ENCODE measurements at regions not wholly inside any gene's neighbourhood (a gene's known extent, or its start where the extent isn't known, plus 50 kb on each side); places are given as distances from the start of the nearest gene placed in this dataset.

GRCh38 chr11:92794783-92795182, 174.7 kb upstream of the MTNR1B start:
- DNase-seq: no peak

DNA sequence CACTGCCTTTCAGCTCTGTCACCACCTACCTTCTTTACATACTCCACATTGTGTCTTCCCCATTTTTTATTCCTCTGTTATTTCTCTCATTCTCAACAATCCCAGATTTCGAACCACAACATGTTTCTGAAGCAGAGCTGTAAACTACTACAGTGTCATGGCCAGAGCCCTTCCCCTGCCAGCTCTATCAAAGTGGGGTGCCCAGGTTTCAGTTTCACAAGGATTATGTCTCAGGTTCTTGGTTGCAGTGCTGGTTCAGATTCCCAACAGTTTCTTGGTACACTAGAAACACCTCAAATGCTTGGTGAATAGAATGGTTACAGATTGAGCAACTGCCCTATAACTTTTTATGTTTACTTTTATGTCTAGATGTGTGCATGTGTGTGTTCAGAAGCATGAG, 172.7 kb upstream of the MTNR1B start:
- no peaks in the 10 kb centered on the region for H3K9me3 ChIP-seq
- H3K4me1 ChIP-seq: no peaks in the 10 kb centered on the region
- H3K27me3 ChIP-seq: no peaks in the 10 kb centered on the region
- no peak overlapping the region for H3K4me3 ChIP-seq (ENCODE audit: low read depth, low read length)
- no peak for DNase-seq
- TF ChIP-seq CTCF (IDR thresholded peaks at IDR 0.05; ENCODE audit: low read depth, low read length): no peak
- H3K36me3 ChIP-seq: no peaks in the 10 kb centered on the region

More at GRCh38 chr11:92794783-92795182, 174.7 kb upstream of the MTNR1B start:
- Histone ChIP-seq H3K36me3 (no peaks in the 10 kb centered on the region), H3K27me3 (no peaks in the 10 kb centered on the region), H3K9me3 (no peaks in the 10 kb centered on the region), H3K4me1 (no peaks in the 10 kb centered on the region), H3K4me3 (ENCODE audit: low read depth, low read length) (no peak overlapping the region)
- no peak for TF ChIP-seq CTCF (IDR thresholded peaks at IDR 0.05; ENCODE audit: low read depth, low read length)

DNA sequence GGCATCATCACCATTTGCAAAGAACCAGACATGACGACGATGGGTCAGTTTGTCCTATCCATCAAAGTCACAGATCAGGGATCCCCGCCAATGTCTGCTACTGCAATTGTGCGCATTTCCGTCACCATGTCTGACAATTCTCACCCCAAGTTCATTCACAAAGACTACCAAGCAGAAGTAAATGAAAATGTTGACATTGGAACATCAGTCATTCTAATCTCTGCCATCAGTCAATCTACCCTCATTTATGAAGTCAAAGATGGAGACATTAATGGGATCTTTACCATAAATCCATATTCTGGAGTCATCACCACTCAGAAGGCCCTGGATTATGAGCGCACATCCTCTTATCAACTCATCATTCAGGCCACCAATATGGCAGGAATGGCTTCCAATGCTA, 171.6 kb upstream of the MTNR1B start:
- no peak for DNase-seq
- no peaks in the 10 kb centered on the region for H3K27me3 ChIP-seq
- H3K4me3 ChIP-seq (ENCODE audit: low read depth, low read length): no peak overlapping the region
- H3K36me3 ChIP-seq: no peaks in the 10 kb centered on the region
- no peaks in the 10 kb centered on the region for H3K9me3 ChIP-seq
- TF ChIP-seq CTCF (IDR thresholded peaks at IDR 0.05; ENCODE audit: low read depth, low read length): no peak
- H3K4me1 ChIP-seq: no peaks in the 10 kb centered on the region

DNA sequence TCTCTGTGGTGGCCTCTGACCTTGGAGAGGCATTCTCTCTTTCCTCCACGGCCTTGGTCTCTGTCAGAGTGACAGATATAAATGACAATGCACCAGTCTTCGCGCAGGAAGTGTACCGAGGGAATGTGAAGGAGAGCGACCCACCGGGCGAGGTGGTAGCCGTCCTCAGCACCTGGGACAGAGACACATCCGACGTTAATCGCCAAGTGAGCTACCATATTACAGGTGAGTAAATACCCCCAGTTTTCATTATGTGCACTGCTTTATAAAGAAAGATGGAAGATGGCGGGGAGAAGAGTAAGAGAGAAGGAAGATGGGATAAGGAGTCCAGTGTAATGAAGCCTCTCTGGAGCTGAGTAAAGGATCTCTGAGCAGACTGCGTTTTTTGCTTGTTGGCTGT, 167.8 kb upstream of the MTNR1B start:
- Histone ChIP-seq H3K27me3 (no peaks in the 10 kb centered on the region), H3K4me1 (peaks cover 4% of the 10 kb centered on the region; the same call in 1 of the 2 replicates), H3K9me3 (no peaks in the 10 kb centered on the region), H3K36me3 (no peaks in the 10 kb centered on the region), H3K4me3 (ENCODE audit: low read depth, low read length) (no peak overlapping the region)
- DNase-seq: no peak
- TF ChIP-seq CTCF (IDR thresholded peaks at IDR 0.05; ENCODE audit: low read depth, low read length): no peak

DNA sequence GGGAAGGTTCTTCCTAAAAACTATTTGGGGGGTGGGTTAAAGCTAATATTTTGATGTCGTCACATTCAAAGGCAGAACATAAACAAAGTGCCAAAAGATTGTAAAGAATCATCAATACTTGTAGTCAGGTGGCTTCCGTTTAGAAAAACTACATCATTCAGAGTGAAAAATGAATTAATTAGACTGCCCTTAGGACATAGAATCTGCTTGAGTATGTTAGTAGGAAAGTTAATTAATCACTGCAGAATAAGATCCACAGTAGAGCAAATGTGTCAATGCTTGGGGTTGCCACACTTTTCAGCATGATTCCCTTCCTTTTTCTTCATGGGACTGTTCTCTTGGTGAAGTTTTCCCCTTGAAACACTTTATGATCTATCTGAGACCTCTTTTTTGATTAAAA, 166.8 kb upstream of the MTNR1B start:
- peaks cover 4% of the 10 kb centered on the region; the same call in 1 of the 2 replicates for H3K4me1 ChIP-seq
- H3K9me3 ChIP-seq: no peaks in the 10 kb centered on the region
- TF ChIP-seq CTCF (IDR thresholded peaks at IDR 0.05; ENCODE audit: low read depth, low read length): no peak
- H3K4me3 ChIP-seq (ENCODE audit: low read depth, low read length): no peak overlapping the region
- DNase-seq: no peak
- H3K27me3 ChIP-seq: no peaks in the 10 kb centered on the region
- no peaks in the 10 kb centered on the region for H3K36me3 ChIP-seq

DNA sequence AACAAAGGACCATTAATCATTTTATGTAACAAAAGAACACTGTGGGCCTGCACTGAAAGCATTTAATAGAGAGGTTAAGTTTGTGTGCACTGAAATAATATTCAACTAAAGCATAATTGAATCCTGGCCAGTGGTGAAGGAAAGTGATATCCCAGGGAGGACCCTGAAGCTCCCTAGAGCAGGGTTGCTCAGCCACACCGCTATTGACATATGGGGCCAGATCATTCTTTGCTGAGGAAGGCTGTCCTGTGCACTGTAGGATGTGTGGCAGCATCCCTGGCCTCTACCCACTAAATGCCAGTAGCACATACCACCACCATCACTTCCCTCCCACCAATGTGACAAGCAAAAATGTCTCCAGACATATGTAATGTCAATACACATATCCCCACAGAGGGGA, 166.1 kb upstream of the MTNR1B start:
- Histone ChIP-seq H3K27me3 (no peaks in the 10 kb centered on the region), H3K36me3 (no peaks in the 10 kb centered on the region), H3K4me3 (ENCODE audit: low read depth, low read length) (no peak overlapping the region), H3K9me3 (no peaks in the 10 kb centered on the region), H3K4me1 (peaks cover 4% of the 10 kb centered on the region; the same call in 1 of the 2 replicates)
- no peak for TF ChIP-seq CTCF (IDR thresholded peaks at IDR 0.05; ENCODE audit: low read depth, low read length)
- no peak for DNase-seq
